ENCODE measurements at regions not wholly inside any gene's neighbourhood (a gene's known extent, or its start where the extent isn't known, plus 50 kb on each side); places are given as distances from the start of the nearest gene placed in this dataset.

GRCh38 chr1:221851336-221851735 lies 109.4 kb upstream of the DUSP10 start:
- DNase-seq (ENCODE audit: low spot score) = no peak

- no peak for DNase-seq (ENCODE audit: low spot score)
Observed at GRCh38 chr1:221850470-221851187, 108.7 kb upstream of the DUSP10 start.

- no peak for DNase-seq (ENCODE audit: low spot score)
Observed at GRCh38 chr1:221849897-221850296, 108.0 kb upstream of the DUSP10 start.

GRCh38 chr1:221849110-221849509 lies 107.2 kb upstream of the DUSP10 start:
- DNase-seq (ENCODE audit: low spot score) = no peak

- DNase-seq (ENCODE audit: low spot score) = no peak
Observed at GRCh38 chr1:221847676-221848075, 105.8 kb upstream of the DUSP10 start.

- peak; percentile 86 for DNase-seq (ENCODE audit: low spot score)
Observed at GRCh38 chr1:221845650-221846371, 103.9 kb upstream of the DUSP10 start.

- DNase-seq (ENCODE audit: low spot score) = no peak
Observed at GRCh38 chr1:221841983-221842335, 100.1 kb upstream of the DUSP10 start.

GRCh38 chr1:221841251-221841982 lies 99.5 kb upstream of the DUSP10 start:
- no peak for DNase-seq (ENCODE audit: low spot score)

GRCh38 chr1:221840511-221841243 lies 98.8 kb upstream of the DUSP10 start:
- peak; percentile 44 for DNase-seq (ENCODE audit: low spot score)

- DNase-seq (ENCODE audit: low spot score) = peak; percentile 99
Observed at GRCh38 chr1:221839782-221840395, 98.0 kb upstream of the DUSP10 start.

GRCh38 chr1:221839321-221839720 lies 97.4 kb upstream of the DUSP10 start:
- no peak for DNase-seq (ENCODE audit: low spot score)

- DNase-seq (ENCODE audit: low spot score) = no peak
Observed at GRCh38 chr1:221837896-221838295, 96.0 kb upstream of the DUSP10 start.

GRCh38 chr1:221834698-221835513 lies 93.0 kb upstream of the DUSP10 start:
- DNase-seq (ENCODE audit: low spot score) = no peak

GRCh38 chr1:221832617-221833016 lies 90.7 kb upstream of the DUSP10 start:
- DNase-seq (ENCODE audit: low spot score) = no peak

GRCh38 chr1:221832151-221832550 lies 90.3 kb upstream of the DUSP10 start:
- no peak for DNase-seq (ENCODE audit: low spot score)

- DNase-seq (ENCODE audit: low spot score) = peak; percentile 97
Observed at GRCh38 chr1:221829327-221830015, 87.6 kb upstream of the DUSP10 start.

GRCh38 chr1:221827307-221827642 lies 85.4 kb upstream of the DUSP10 start:
- no peak for DNase-seq (ENCODE audit: low spot score)

- DNase-seq (ENCODE audit: low spot score) = no peak
Observed at GRCh38 chr1:221824909-221825308, 83.0 kb upstream of the DUSP10 start.

GRCh38 chr1:221824025-221824424 lies 82.1 kb upstream of the DUSP10 start:
- peak; percentile 76 for DNase-seq (ENCODE audit: low spot score)

- DNase-seq (ENCODE audit: low spot score) = no peak
Observed at GRCh38 chr1:221823561-221823960, 81.7 kb upstream of the DUSP10 start.

Data from A172 (cell line).